ENCODE measurements at regions not wholly inside any gene's neighbourhood (a gene's known extent, or its start where the extent isn't known, plus 50 kb on each side); places are given as distances from the start of the nearest gene placed in this dataset.

DNA sequence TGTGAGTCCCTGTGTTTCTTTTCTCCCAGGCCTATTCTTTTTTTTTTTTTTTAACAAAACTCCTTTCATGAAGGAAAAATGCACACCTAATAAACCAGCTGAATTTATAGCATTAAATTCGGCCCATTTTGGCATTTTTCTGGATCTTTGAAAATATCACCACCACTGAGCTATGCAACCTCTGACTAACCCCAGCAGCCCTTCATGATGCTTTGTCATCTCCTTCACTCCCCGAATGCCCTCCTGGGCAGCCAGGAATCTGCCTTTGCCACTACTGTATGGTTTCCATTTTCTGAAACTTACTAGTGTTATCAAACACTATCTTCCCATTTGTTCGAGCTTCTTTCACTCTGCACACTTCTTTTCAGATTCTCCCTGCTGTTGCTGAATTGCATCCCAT, 97.9 kb downstream of the ZNF280B start:
- Histone ChIP-seq H3K9ac (ENCODE audit: low read depth in 1 of 2, low read length in 2 of 2) (no peak overlapping the region), H3K4me3 (ENCODE audit: low read depth in 1 of 3, low read length in 3 of 3) (no peak overlapping the region), H3K9me3 (ENCODE audit: control insufficient read depth in 4 of 4, low read length in 3 of 4) (no peaks in the 10 kb centered on the region), H3K27me3 (ENCODE audit: control insufficient read depth in 4 of 4, insufficient read depth in 4 of 4, low read length in 3 of 4) (peaks cover 0 to 6% (median 0%) of the 10 kb centered on the region in 4 donors), H3K27ac (ENCODE audit: low read depth in 1 of 2, low read length in 2 of 2) (no peak overlapping the region), H3K36me3 (ENCODE audit: control insufficient read depth in 4 of 4, insufficient read depth in 3 of 4, low read depth in 1 of 4, low read length in 3 of 4) (no peaks in the 10 kb centered on the region), H3K4me1 (ENCODE audit: control insufficient read depth in 4 of 4, insufficient read depth in 4 of 4, low read length in 3 of 4) (peaks cover 0 to 4% (median 2%) of the 10 kb centered on the region in 4 donors)
- no peak for TF ChIP-seq FOXA1 (IDR thresholded peaks at IDR 0.05)
- TF ChIP-seq, protein P1, sequence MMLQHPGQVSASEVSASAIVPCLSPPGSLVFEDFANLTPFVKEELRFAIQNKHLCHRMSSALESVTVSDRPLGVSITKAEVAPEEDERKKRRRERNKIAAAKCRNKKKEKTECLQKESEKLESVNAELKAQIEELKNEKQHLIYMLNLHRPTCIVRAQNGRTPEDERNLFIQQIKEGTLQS (IDR thresholded peaks at IDR 0.05): no peak
- no peak for TF ChIP-seq HNF4G (IDR thresholded peaks at IDR 0.05)
- TF ChIP-seq EGR1 (IDR thresholded peaks at IDR 0.05; ENCODE audit: low read depth in 2 of 2): no peak
- TF ChIP-seq, protein P2, sequence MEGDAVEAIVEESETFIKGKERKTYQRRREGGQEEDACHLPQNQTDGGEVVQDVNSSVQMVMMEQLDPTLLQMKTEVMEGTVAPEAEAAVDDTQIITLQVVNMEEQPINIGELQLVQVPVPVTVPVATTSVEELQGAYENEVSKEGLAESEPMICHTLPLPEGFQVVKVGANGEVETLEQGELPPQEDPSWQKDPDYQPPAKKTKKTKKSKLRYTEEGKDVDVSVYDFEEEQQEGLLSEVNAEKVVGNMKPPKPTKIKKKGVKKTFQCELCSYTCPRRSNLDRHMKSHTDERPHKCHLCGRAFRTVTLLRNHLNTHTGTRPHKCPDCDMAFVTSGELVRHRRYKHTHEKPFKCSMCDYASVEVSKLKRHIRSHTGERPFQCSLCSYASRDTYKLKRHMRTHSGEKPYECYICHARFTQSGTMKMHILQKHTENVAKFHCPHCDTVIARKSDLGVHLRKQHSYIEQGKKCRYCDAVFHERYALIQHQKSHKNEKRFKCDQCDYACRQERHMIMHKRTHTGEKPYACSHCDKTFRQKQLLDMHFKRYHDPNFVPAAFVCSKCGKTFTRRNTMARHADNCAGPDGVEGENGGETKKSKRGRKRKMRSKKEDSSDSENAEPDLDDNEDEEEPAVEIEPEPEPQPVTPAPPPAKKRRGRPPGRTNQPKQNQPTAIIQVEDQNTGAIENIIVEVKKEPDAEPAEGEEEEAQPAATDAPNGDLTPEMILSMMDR (IDR thresholded peaks at IDR 0.05; ENCODE audit: low read depth, low read length, missing input control): no peak
- TF ChIP-seq, protein P3, sequence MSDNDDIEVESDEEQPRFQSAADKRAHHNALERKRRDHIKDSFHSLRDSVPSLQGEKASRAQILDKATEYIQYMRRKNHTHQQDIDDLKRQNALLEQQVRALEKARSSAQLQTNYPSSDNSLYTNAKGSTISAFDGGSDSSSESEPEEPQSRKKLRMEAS (IDR thresholded peaks at IDR 0.05): no peak
- WGBS: 76% methylated on average over 3 of the region's 3 CpGs
- DNase-seq (ENCODE audit: low spot score): no peak

DNA sequence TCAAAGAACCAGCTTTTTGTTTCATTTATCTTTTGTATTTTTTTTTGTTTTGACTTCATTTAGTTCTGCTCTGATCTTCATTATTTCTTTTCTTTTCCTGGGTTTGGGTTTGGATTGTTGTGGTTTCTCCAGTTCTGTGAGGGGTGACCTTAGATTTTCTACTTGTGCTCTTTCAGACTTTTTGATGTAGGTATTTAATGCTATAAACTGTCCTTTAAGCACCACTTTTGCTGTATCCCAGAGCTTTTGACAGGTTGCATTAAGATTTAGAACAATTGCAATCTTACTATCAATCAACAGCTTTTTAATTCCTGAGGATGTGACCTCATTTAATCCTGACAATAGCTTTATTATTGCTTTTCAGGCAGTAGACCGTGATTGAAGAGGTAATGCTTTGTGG, 94.3 kb downstream of the ZNF280B start:
- H3K9me3 ChIP-seq (ENCODE audit: control insufficient read depth in 4 of 4, low read length in 3 of 4): no peaks in the 10 kb centered on the region
- H3K9ac ChIP-seq (ENCODE audit: low read depth in 1 of 2, low read length in 2 of 2): no peak overlapping the region
- H3K4me1 ChIP-seq (ENCODE audit: control insufficient read depth in 4 of 4, insufficient read depth in 4 of 4, low read length in 3 of 4): peaks cover 0 to 3% (median under 1%) of the 10 kb centered on the region in 4 donors
- no peak overlapping the region for H3K4me3 ChIP-seq (ENCODE audit: low read depth in 1 of 3, low read length in 3 of 3)
- no peak for DNase-seq (ENCODE audit: low spot score)
- TF ChIP-seq JUND (IDR thresholded peaks at IDR 0.05) (no peak), HNF4G (IDR thresholded peaks at IDR 0.05) (no peak), TAF1 (conservative IDR thresholded peaks at IDR 0.05) (no peak), NR2F2 (IDR thresholded peaks at IDR 0.05) (no peak), FOXA2 (IDR thresholded peaks at IDR 0.05) (no peak), EGR1 (IDR thresholded peaks at IDR 0.05; ENCODE audit: low read depth in 2 of 2) (no peak)
- TF ChIP-seq, protein P2 (IDR thresholded peaks at IDR 0.05; ENCODE audit: low read depth, low read length, missing input control): no peak
- H3K27me3 ChIP-seq (ENCODE audit: control insufficient read depth in 4 of 4, insufficient read depth in 4 of 4, low read length in 3 of 4): peaks cover 0 to 11% (median 0%) of the 10 kb centered on the region in 4 donors
- 61% methylated on average over 1 of the region's 1 CpG for WGBS
- no peak overlapping the region for H3K27ac ChIP-seq (ENCODE audit: low read depth in 1 of 2, low read length in 2 of 2)
- H3K36me3 ChIP-seq (ENCODE audit: control insufficient read depth in 4 of 4, insufficient read depth in 3 of 4, low read depth in 1 of 4, low read length in 3 of 4): no peaks in the 10 kb centered on the region

DNA sequence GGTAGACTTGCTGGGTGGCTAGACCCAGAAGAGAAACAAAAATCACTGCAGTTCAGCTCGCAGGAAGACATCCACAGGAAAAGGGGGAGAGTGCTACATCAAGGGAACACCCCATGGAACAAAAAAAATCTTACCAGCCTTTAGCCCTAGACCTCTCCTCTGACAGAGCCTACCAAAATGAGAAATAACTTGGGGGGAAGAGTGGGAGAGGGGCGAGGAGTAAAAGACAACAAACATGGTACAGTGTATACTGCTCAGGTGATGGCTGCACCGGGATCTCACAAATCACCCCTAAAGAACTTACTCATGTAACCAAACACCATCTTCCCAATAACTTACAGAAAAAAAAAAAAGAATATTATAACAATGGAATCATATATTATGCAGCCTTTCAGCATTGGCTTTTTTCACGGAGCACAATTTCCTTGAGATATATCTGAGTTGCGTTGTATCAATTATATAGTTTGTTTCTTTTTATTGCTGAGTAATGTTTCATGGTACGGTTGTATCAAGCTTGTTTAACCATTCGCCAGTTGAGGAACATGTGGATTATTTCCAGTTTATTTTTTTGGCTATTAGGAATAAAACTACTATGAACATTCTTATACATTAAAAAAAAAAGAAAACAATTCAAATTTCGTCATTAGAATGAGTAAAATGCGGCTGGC, 90.9 kb downstream of the ZNF280B start:
- DNase-seq (ENCODE audit: low spot score): no peak
- H3K4me3 ChIP-seq (ENCODE audit: low read depth in 1 of 3, low read length in 3 of 3): no peak overlapping the region

More for the DNA sequence above, 90.9 kb downstream of the ZNF280B start:
- TF ChIP-seq, protein P1 (IDR thresholded peaks at IDR 0.05): no peak
- 73% methylated on average over 9 of the region's 9 CpGs for WGBS
- no peaks in the 10 kb centered on the region for H3K9me3 ChIP-seq (ENCODE audit: control insufficient read depth in 4 of 4, low read length in 3 of 4)
- H3K27me3 ChIP-seq (ENCODE audit: control insufficient read depth in 4 of 4, insufficient read depth in 4 of 4, low read length in 3 of 4): peaks cover 0 to 16% (median 0%) of the 10 kb centered on the region in 4 donors
- no peaks in the 10 kb centered on the region for H3K36me3 ChIP-seq (ENCODE audit: control insufficient read depth in 4 of 4, insufficient read depth in 3 of 4, low read depth in 1 of 4, low read length in 3 of 4)
- H3K27ac ChIP-seq (ENCODE audit: low read depth in 1 of 2, low read length in 2 of 2): no peak overlapping the region
- no peak overlapping the region for H3K9ac ChIP-seq (ENCODE audit: low read depth in 1 of 2, low read length in 2 of 2)
- no peaks in the 10 kb centered on the region for H3K4me1 ChIP-seq (ENCODE audit: control insufficient read depth in 4 of 4, insufficient read depth in 4 of 4, low read length in 3 of 4)
